SU-DHL-6 (cell line): ENCODE measurements at regions not wholly inside any gene's neighbourhood (a gene's known extent, or its start where the extent isn't known, plus 50 kb on each side); places are given as distances from the start of the nearest gene placed in this dataset.
A peak's percentile ranks its signal among the peaks of the same experiment; 100 is the strongest.
"Not testable (repeated sequence)": the region's sequence is repeated elsewhere in the genome, so short reads cannot be mapped to it uniquely, and the experiment has no call there.

Experiments
- H2AFZ ChIP-seq: fragments of 200-600 bp; sonication (generic); 2 replicates; pipeline ENCODE4 v1.6.1; 2014; ENCODE audit warnings: low read depth, mild to moderate bottlenecking, moderate library complexity, mixed read lengths, antibody characterized with exemption, low read length; ENCODE audit not compliant: severe bottlenecking
- H3F3A ChIP-seq: fragments of 200-600 bp; shearing (Covaris generic); 2 replicates; pipeline ENCODE4 v1.6.0; 2016; ENCODE audit warnings: antibody characterized with exemption, mild to moderate bottlenecking; ENCODE audit not compliant: insufficient read depth
- H3K27ac ChIP-seq: fragments of 200-600 bp; sonication (generic); 2 replicates; pipeline ENCODE4 v1.5.1; 2016; ENCODE audit warnings: low read depth, mild to moderate bottlenecking, low read length, moderate library complexity, mixed read lengths
- H3K27me3 ChIP-seq: fragments of 200-600 bp; sonication (generic), shearing (Covaris generic); 2 replicates; pipeline ENCODE4 v1.6.0; 2014; ENCODE audit warnings: mild to moderate bottlenecking, low read length
- H3K36me3 ChIP-seq: fragments of 200-600 bp; sonication (generic); 2 replicates; pipeline ENCODE4 v1.6.1; 2014; ENCODE audit warnings: mild to moderate bottlenecking, low read length, mixed read lengths
- H3K4me2 ChIP-seq: fragments of 300-600, 200-600 bp; shearing (Covaris generic), sonication (generic); 2 replicates; pipeline ENCODE4 v1.6.0; 2014; ENCODE audit warnings: low read length, low read depth, mild to moderate bottlenecking; ENCODE audit not compliant: poor library complexity, severe bottlenecking
- H3K4me3 ChIP-seq: fragments of 200-600 bp; sonication (generic); 2 replicates; pipeline ENCODE4 v1.5.1; 2014; ENCODE audit warnings: antibody characterized with exemption, low read length, mild to moderate bottlenecking, mixed read lengths; ENCODE audit not compliant: insufficient read depth, poor library complexity, severe bottlenecking
- H3K79me2 ChIP-seq: fragments of 200-600 bp; sonication (generic); 2 replicates; pipeline ENCODE4 v1.6.1; 2014; ENCODE audit warnings: mild to moderate bottlenecking, low read length, moderate library complexity; ENCODE audit not compliant: insufficient read depth
- H3K9ac ChIP-seq: fragments of 200-600 bp; sonication (generic); 2 replicates; pipeline ENCODE4 v1.7.0; 2014; ENCODE audit warnings: mild to moderate bottlenecking, low read length
- H3K9me2 ChIP-seq: fragments of 200-600 bp; sonication (generic); replicated peaks from 2 replicates; pipeline ENCODE4 v1.6.1; 2014; ENCODE audit warnings: low read length; ENCODE audit not compliant: insufficient read depth
- H3K9me3 ChIP-seq: fragments of 200-600 bp; sonication (generic); 2 replicates; pipeline ENCODE4 v1.6.1; 2014; ENCODE audit warnings: low read length, mixed read lengths; ENCODE audit not compliant: insufficient read depth
- H4K20me1 ChIP-seq: fragments of 200-600 bp; sonication (generic); 2 replicates; pipeline ENCODE4 v1.6.1; 2014; ENCODE audit warnings: low read depth, mild to moderate bottlenecking, antibody characterized with exemption, low read length, moderate library complexity, mixed read lengths
- CTCF ChIP-seq: fragments of 200-600 bp; sonication (generic); IDR thresholded peaks from one replicate; pipeline ENCODE4 v1.5.1; 2017; ENCODE audit warnings: antibody characterized with exemption, mild to moderate bottlenecking, low read length, moderate library complexity; ENCODE audit not compliant: insufficient read depth, poor library complexity, severe bottlenecking
- EZH2phosphoT487 ChIP-seq: fragments of 200-600 bp; sonication (generic), shearing (Covaris generic); conservative IDR thresholded peaks from 2 replicates; pipeline ENCODE4 v1.6.1; 2018; ENCODE audit warnings: mild to moderate bottlenecking, antibody characterized with exemption, low read length, moderate library complexity, mixed read lengths

DNA sequence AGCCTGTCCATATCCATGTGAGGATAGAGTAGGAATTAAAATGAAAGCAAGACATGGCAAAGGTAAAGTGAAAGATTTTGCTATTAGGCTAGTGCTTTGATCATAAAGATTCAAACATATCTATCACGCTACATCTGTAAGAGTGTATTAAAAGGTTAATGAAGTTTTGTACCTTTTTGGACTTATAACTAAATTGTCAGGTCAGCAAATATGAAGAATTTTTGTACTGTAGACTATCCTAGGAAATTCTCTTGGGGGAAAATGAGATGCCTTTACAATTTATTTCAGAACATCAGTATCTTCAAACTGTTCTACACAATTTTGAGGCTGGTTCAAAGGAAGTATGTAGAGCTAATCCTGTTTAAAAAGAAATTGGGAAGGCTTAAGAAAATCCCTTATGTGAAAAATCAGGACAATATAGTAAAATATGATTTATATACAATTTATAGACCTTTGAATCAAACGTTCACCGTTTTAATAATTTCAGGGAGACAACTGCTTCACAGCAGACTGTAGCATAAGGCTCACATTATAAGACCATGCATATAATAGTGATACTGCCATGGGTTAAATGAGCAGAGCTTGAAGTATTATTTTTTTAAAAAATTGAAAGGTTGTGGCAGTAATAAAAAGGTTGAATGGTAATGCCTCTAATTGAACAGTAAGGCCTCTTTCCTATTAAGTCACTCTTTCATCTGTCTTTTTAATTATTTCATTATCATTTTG is 639.5 kb upstream of the ARRDC3 start:
- Histone ChIP-seq H3K4me3 (no peak overlapping the region), H3K9me2 (no peaks in the 10 kb centered on the region), H3F3A (no peaks in the 10 kb centered on the region), H3K36me3 (no peaks in the 10 kb centered on the region), H3K9ac (no peak overlapping the region), H3K9me3 (no peaks in the 10 kb centered on the region), H2AFZ (no peak overlapping the region), H3K4me2 (no peak overlapping the region), H4K20me1 (no peaks in the 10 kb centered on the region), H3K27me3 (no peaks in the 10 kb centered on the region), H3K27ac (no peak overlapping the region), H3K79me2 (no peaks in the 10 kb centered on the region)
- TF ChIP-seq CTCF (no peak), EZH2phosphoT487 (no peak)

GRCh38 chr5:92019376-92019990 is 636.4 kb upstream of the ARRDC3 start:
- H3K4me3 ChIP-seq: no peak overlapping the region
- no peak for TF ChIP-seq CTCF
- TF ChIP-seq EZH2phosphoT487: no peak
- no peaks in the 10 kb centered on the region for H4K20me1 ChIP-seq
- no peaks in the 10 kb centered on the region for H3K79me2 ChIP-seq
- no peaks in the 10 kb centered on the region for H3F3A ChIP-seq
- peak overlapping the region; percentile 28 for H3K4me2 ChIP-seq
- no peak overlapping the region for H3K27ac ChIP-seq
- H3K9me3 ChIP-seq: no peaks in the 10 kb centered on the region
- no peaks in the 10 kb centered on the region for H3K9me2 ChIP-seq
- H2AFZ ChIP-seq: no peak overlapping the region
- no peaks in the 10 kb centered on the region for H3K36me3 ChIP-seq
- no peaks in the 10 kb centered on the region for H3K27me3 ChIP-seq
- no peak overlapping the region for H3K9ac ChIP-seq

DNA sequence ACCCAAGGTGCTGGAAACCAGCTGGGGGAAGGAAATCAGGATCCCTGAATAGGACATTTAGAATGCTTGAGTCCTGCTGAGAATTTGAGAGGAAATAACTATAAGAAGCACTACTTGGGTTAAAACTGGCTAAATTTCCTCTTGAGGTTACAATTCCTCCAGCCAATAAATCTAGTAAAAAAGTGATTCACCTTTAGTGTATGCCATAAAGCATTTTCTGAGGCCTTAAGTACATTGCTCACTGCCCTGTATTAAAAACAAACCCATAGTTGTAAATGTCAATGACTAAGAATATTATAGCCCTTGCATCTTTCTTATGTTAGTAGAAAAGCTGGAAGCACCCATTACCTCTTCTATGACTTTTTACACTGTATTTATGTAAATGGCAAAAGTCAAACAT is 634.7 kb upstream of the ARRDC3 start:
- TF ChIP-seq EZH2phosphoT487: no peak
- no peaks in the 10 kb centered on the region for H4K20me1 ChIP-seq
- H3K9ac ChIP-seq: no peak overlapping the region

DNA sequence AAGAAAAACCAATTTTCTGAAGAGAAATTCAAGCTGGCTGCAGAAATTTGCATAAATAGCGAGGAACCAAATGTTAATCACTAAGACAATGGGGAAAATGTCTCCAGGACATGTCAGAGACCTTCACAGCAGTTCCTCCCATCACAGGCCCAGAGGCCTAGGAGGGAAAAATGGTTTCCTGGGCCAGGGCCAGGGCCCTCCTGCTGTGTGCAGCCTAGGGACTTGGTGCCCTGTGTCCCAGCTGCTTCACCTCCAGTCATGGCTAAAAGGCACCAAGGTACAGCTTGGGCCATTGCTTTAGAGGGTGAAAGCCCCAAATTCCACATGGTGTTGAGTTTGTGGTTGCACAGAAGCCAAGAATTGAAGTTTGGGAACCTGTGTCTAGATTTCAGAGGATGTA is 628.7 kb upstream of the ARRDC3 start:
- H3K36me3 ChIP-seq, H3K9me2 ChIP-seq, H3K9ac ChIP-seq, H3K9me3 ChIP-seq, H3K79me2 ChIP-seq, H3K4me3 ChIP-seq, H3K4me2 ChIP-seq, H3K27ac ChIP-seq, H3K27me3 ChIP-seq, H4K20me1 ChIP-seq, H3F3A ChIP-seq, H2AFZ ChIP-seq: not testable (repeated sequence)

More for the DNA sequence above, 634.7 kb upstream of the ARRDC3 start:
- Histone ChIP-seq H2AFZ (no peak overlapping the region), H3K27ac (no peak overlapping the region), H3F3A (no peaks in the 10 kb centered on the region), H3K27me3 (no peaks in the 10 kb centered on the region), H3K4me2 (no peak overlapping the region), H3K36me3 (no peaks in the 10 kb centered on the region), H3K9me3 (no peaks in the 10 kb centered on the region), H3K9me2 (no peaks in the 10 kb centered on the region), H3K4me3 (no peak overlapping the region), H3K79me2 (no peaks in the 10 kb centered on the region)
